ENCODE measurements at regions not wholly inside any gene's neighbourhood (a gene's known extent, or its start where the extent isn't known, plus 50 kb on each side); places are given as distances from the start of the nearest gene placed in this dataset.

- H3K36me3 ChIP-seq (ENCODE audit: control insufficient read depth in 2 of 2, insufficient read depth in 2 of 2, low read length in 1 of 2): no peaks in the 10 kb centered on the region
- no peak overlapping the region for H3K27ac ChIP-seq (ENCODE audit: control insufficient read depth, insufficient read depth)
- RAD21 ChIA-PET (ENCODE audit: unreplicated experiment): no interaction called here
- intact Hi-C loops (cut with micrococcal nuclease; ENCODE audit: unreplicated experiment) (no loop called here), in situ Hi-C loops (cut with MboI) (no loop called here)
- SMC1A ChIA-PET (ENCODE audit: uncharacterized antibody, unreplicated experiment): interaction anchor here (1.7 to 2.7 kb wide), 2 partner anchors 11 to 18 kb away, joined by 3 to 12 read pairs; no protein-coding TSS in a partner anchor
- POLR2A ChIA-PET: no interaction called here
- FAIRE-seq (no peak), ATAC-seq (no peak), DNase-seq (ENCODE audit: low read depth, low spot score) (no peak)
- H3K27me3 ChIP-seq (replicated peaks in 1 of 2; ENCODE audit: control insufficient read depth in 2 of 2, insufficient read depth in 2 of 2, low read length in 1 of 2): no peaks in the 10 kb centered on the region
- H3K4me2 ChIP-seq (ENCODE audit: control insufficient read depth, insufficient read depth): no peak overlapping the region
- no peaks in the 10 kb centered on the region for H3K79me2 ChIP-seq (ENCODE audit: control insufficient read depth, insufficient read depth, low read length)
- WGBS (ENCODE audit: insufficient coverage, insufficient replicate concordance, low lambda C conversion rate, missing lambda C conversion rate): 76% methylated on average over 2 of the region's 2 CpGs
- BruUV-seq (replicated peaks): no TSS peak
- no peaks in the 10 kb centered on the region for H3K9me3 ChIP-seq (replicated peaks; ENCODE audit: control insufficient read depth, insufficient read depth, low read length)
- H3K4me1 ChIP-seq (ENCODE audit: control insufficient read depth, insufficient read depth, low read length): no peaks in the 10 kb centered on the region
- H2AFZ ChIP-seq (ENCODE audit: control insufficient read depth, low read depth, low read length): no peak overlapping the region
- H3K9ac ChIP-seq (ENCODE audit: control insufficient read depth, insufficient read depth, low read length): no peak overlapping the region
- CTCF ChIA-PET: no interaction called here
- H4K20me1 ChIP-seq (ENCODE audit: control insufficient read depth, insufficient read depth): no peaks in the 10 kb centered on the region
- H3K4me3 ChIP-seq: no peak overlapping the region
- TF ChIP-seq EP300 (IDR thresholded peaks at IDR 0.05; ENCODE audit: borderline replicate concordance in 1 of 2, control insufficient read depth in 1 of 2, low read depth in 2 of 2, low read length in 2 of 2) (no peak), GATAD2B (conservative IDR thresholded peaks at IDR 0.05; ENCODE audit: low read depth) (no peak), KLF5 (IDR thresholded peaks at IDR 0.05; ENCODE audit: partially characterized antibody) (no peak), EZH2 (IDR thresholded peaks at IDR 0.05; ENCODE audit: borderline replicate concordance, control insufficient read depth, low read depth, low read length) (no peak), ZNF274 (IDR thresholded peaks at IDR 0.05; ENCODE audit: insufficient read depth, insufficient read length) (no peak), HDGF (IDR thresholded peaks at IDR 0.05) (no peak), IRF4 (IDR thresholded peaks at IDR 0.05; ENCODE audit: low read depth, low read length) (no peak), EED (IDR thresholded peaks at IDR 0.05; ENCODE audit: low read depth) (no peak), IKZF1 (conservative IDR thresholded peaks at IDR 0.05) (no peak), SPI1 (IDR thresholded peaks at IDR 0.05; ENCODE audit: borderline replicate concordance, insufficient read depth, low read depth, low read length) (no peak), STAT3 (IDR thresholded peaks at IDR 0.05; ENCODE audit: low read depth, low read length) (no peak), POLR2AphosphoS5 (IDR thresholded peaks at IDR 0.05; ENCODE audit: low read length) (no peak), ZZZ3 (IDR thresholded peaks at IDR 0.05; ENCODE audit: control insufficient read depth, insufficient read length, low read depth) (no peak), SMARCA5 (IDR thresholded peaks at IDR 0.05) (no peak), ATF7 (IDR thresholded peaks at IDR 0.05; ENCODE audit: low read depth) (no peak), CEBPZ (IDR thresholded peaks at IDR 0.05; ENCODE audit: low read depth, low read length) (no peak), ZNF384 (IDR thresholded peaks at IDR 0.05; ENCODE audit: borderline replicate concordance, low read depth, low read length) (no peak), TAF1 (IDR thresholded peaks at IDR 0.05; ENCODE audit: borderline replicate concordance, low read depth, low read length) (no peak), MTA3 (IDR thresholded peaks at IDR 0.05; ENCODE audit: borderline replicate concordance, low read length) (no peak)
Measured at GRCh38 chr4:179123084-179123483, 1680.8 kb upstream of the AGA start.

All from GM12878 (cell line).